PC-3 (cell line): ENCODE measurements at regions not wholly inside any gene's neighbourhood (a gene's known extent, or its start where the extent isn't known, plus 50 kb on each side); places are given as distances from the start of the nearest gene placed in this dataset.
"Not testable (repeated sequence)": the region's sequence is repeated elsewhere in the genome, so short reads cannot be mapped to it uniquely, and the experiment has no call there.

ENCODE experiments used
- CTCF ChIP-seq: fragments of 300-600 bp; sonication (generic); conservative IDR thresholded peaks from 2 replicates; pipeline ENCODE4 v1.5.1; 2017; ENCODE audit warnings: antibody characterized with exemption, low read depth, mild to moderate bottlenecking, low read length
- EZH2 ChIP-seq: fragments of 300-600 bp; sonication (generic); IDR thresholded peaks from one replicate; pipeline ENCODE4 v1.6.1; 2017; ENCODE audit warnings: antibody characterized with exemption, mild to moderate bottlenecking, low read length; ENCODE audit not compliant: unreplicated experiment

DNA sequence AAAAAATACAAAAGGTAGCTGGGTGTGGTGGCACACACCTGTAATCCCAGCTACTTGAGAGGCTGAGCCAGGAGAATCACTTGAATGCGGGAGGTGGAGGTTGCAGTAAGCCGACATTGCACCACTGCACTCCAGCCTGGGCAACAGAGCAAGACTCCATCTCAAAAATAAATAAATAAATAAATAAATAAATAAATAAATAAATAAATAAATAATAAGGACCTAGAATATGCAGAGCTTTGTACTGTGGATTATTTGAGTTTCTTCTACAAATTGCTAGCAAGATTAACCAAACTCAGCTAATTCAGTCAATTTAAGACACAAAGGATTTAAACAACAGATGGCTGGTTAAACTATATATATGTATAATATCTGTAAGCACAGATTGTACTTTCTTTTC, 322.5 kb upstream of the ARPP21 start:
- not testable (repeated sequence) for TF ChIP-seq CTCF, EZH2
